Adrenal gland (tissue), 9 donors: ENCODE measurements at regions not wholly inside any gene's neighbourhood (a gene's known extent, or its start where the extent isn't known, plus 50 kb on each side); places are given as distances from the start of the nearest gene placed in this dataset.
A peak's percentile ranks its signal among the peaks of the same experiment; 100 is the strongest.

Experiments
- DNase-seq, 7 donors: peaks; one replicate each; pipeline ENCODE4 v3.0.0-alpha.2; 2019 to 2020
- H3K27ac ChIP-seq, 5 donors: fragments of 200-600 bp; sonication (generic) in 4 of 5; 1 replicate in 3 of 5; 2 replicates in 2 of 5; pipeline versions ENCODE4 v1.5.1 to v1.8.0; 2016 to 2020; ENCODE audit warnings: mild to moderate bottlenecking in 1 of 5
- H3K27me3 ChIP-seq: fragments of 200-600 bp; 2 replicates; pipeline ENCODE4 v1.8.0; 2021
- H3K36me3 ChIP-seq, 2 donors: fragments of 200-600 bp; replicated peaks in 1 of 2; 1 replicate in 1 of 2; 2 replicates in 1 of 2; pipeline versions ENCODE4 v1.5.1 to v1.8.0; 2018 to 2022
- H3K4me1 ChIP-seq, 2 donors: fragments of 200-600 bp; replicated peaks in 1 of 2; 1 replicate in 1 of 2; 2 replicates in 1 of 2; pipeline versions ENCODE4 v1.5.1 to v1.8.0; 2018 to 2021
- H3K4me3 ChIP-seq, 4 donors: fragments of 200-600 bp; sonication (generic) in 3 of 4; one replicate each; pipeline ENCODE4 v1.5.1; 2016 to 2018
- H3K9me3 ChIP-seq, 3 donors: fragments of 200-600 bp; sonication (generic) in 1 of 3; replicated peaks in 1 of 3; 1 replicate in 2 of 3; 2 replicates in 1 of 3; pipeline versions ENCODE4 v1.5.1 to v1.8.0; 2016 to 2021
- CTCF ChIP-seq, 6 experiments: fragments of 450-650 bp in 4 of 6; fragments of 200-600 bp in 2 of 6; sonication (generic) in 1 of 6; IDR thresholded peaks; 1 replicate in 5 of 6; 2 replicates in 1 of 6; pipeline versions ENCODE4 v1.5.1 to v1.8.0; 2016 to 2021; ENCODE audit warnings: antibody characterized with exemption in 6 of 6, mild to moderate bottlenecking in 2 of 6, moderate library complexity in 1 of 6
- POLR2A ChIP-seq, 2 donors: fragments of 450-650 bp; IDR thresholded peaks; one replicate each; pipeline ENCODE4 v1.6.1; 2017; ENCODE audit warnings: antibody characterized with exemption in 2 of 2, mild to moderate bottlenecking in 2 of 2, moderate library complexity in 1 of 2
- WGBS, 4 donors: extraction: QIAGEN DNeasy Blood & Tissue Kit in 2 of 4; methylation state at CpG; one replicate each; pipeline versions ENCODE4 v1.1.5 to v1.1.7; 2013 to 2017; 5-methylcytosine and 5-hydroxymethylcytosine counted together
- intact Hi-C, 2 donors: fragments of 100-400 bp; cut with DNase I; formaldehyde crosslinking; loops; one replicate each; pipeline versions ENCODE4 v1.14.1 to v1.15.0; 2022 to 2023
- donor health status: healthy with polysubstance abuse.
- donor health status: Bipolar disorder and iron deficiency.
- donor health status: DM: yes; HTN: yes; CAD: no.
- donor health status: DM: no; HTN: no; CAD: no.
- donor health status: DM: no; HTN: no; CAD: no.

GRCh38 chr5:28027851-28028250 lies 989.5 kb upstream of the CDH9 start:
- DNase-seq, result no peak
- Histone ChIP-seq H3K4me1 (no peaks in the 10 kb centered on the region), H3K36me3 (no peaks in the 10 kb centered on the region), H3K4me3 (no peak overlapping the region), H3K27ac (no peak overlapping the region), H3K27me3 (no peaks in the 10 kb centered on the region), H3K9me3 (no peaks in the 10 kb centered on the region)
- intact Hi-C loops, result no loop called here
- TF ChIP-seq CTCF (IDR thresholded peaks at IDR 0.05), result no peak
- WGBS, 4 donors, result 86 to 100% (median 91%) methylated on average over 1 of the region's 1 CpG

- WGBS, 4 donors, result 83 to 89% (median 86%) methylated on average over 1 of the region's 1 CpG
- Histone ChIP-seq H3K4me1 (no peaks in the 10 kb centered on the region), H3K9me3 (peaks cover 0 to 4% (median 0%) of the 10 kb centered on the region in 3 donors), H3K4me3 (no peak overlapping the region), H3K27ac (no peak overlapping the region), H3K36me3 (no peaks in the 10 kb centered on the region), H3K27me3 (no peaks in the 10 kb centered on the region)
- TF ChIP-seq CTCF (IDR thresholded peaks at IDR 0.05) (no peak), POLR2A (IDR thresholded peaks at IDR 0.05) (no peak)
- intact Hi-C loops, result no loop called here
- no peak for DNase-seq
Measured at GRCh38 chr5:28017178-28017577, 978.8 kb upstream of the CDH9 start.

GRCh38 chr5:28014779-28015178 lies 976.4 kb upstream of the CDH9 start:
- TF ChIP-seq CTCF (IDR thresholded peaks at IDR 0.05) (peak; percentile 5 to 41 (median 20)), POLR2A (IDR thresholded peaks at IDR 0.05) (no peak)
- no peak overlapping the region for H3K4me3 ChIP-seq
- no peak overlapping the region for H3K27ac ChIP-seq
- no peaks in the 10 kb centered on the region for H3K4me1 ChIP-seq
- DNase-seq, result peak in 2 of 7 donors; percentile 24 to 28
- peaks cover 0 to 4% (median 0%) of the 10 kb centered on the region in 3 donors for H3K9me3 ChIP-seq
- no peaks in the 10 kb centered on the region for H3K36me3 ChIP-seq
- H3K27me3 ChIP-seq, result no peaks in the 10 kb centered on the region
- intact Hi-C loops, result no loop called here
- 58 to 67% (median 63%) methylated on average over 3 of the region's 3 CpGs for WGBS, 4 donors

- TF ChIP-seq POLR2A (IDR thresholded peaks at IDR 0.05) (no peak), CTCF (IDR thresholded peaks at IDR 0.05) (no peak)
- Histone ChIP-seq H3K4me3 (no peak overlapping the region), H3K27ac (no peak overlapping the region), H3K36me3 (no peaks in the 10 kb centered on the region), H3K27me3 (no peaks in the 10 kb centered on the region), H3K4me1 (no peaks in the 10 kb centered on the region), H3K9me3 (peaks cover 0 to 4% (median 0%) of the 10 kb centered on the region in 3 donors)
- 83 to 92% (median 90%) methylated on average over 5 of the region's 5 CpGs for WGBS, 4 donors
- intact Hi-C loops, result no loop called here
- DNase-seq, result no peak
Measured at GRCh38 chr5:28012538-28012937, 974.2 kb upstream of the CDH9 start.
